Middle frontal gyrus (tissue), 1 donor: ENCODE measurements at regions not wholly inside any gene's neighbourhood (a gene's known extent, or its start where the extent isn't known, plus 50 kb on each side); places are given as distances from the start of the nearest gene placed in this dataset.

ENCODE experiments used
- DNase-seq: peaks from one replicate; pipeline ENCODE4 v3.0.0-alpha.2; 2015; ENCODE audit warnings: low spot score; ENCODE audit errors: extremely low spot score

GRCh38 chr1:48055876-48056764 is 58.9 kb upstream of the TRABD2B start:
- no peak for DNase-seq

- DNase-seq: no peak
Measured at GRCh38 chr1:48054232-48054631, 57.0 kb upstream of the TRABD2B start.

- no peak for DNase-seq
Measured at GRCh38 chr1:48052923-48053291, 55.7 kb upstream of the TRABD2B start.

- DNase-seq: no peak
Measured at GRCh38 chr1:48051466-48052126, 54.4 kb upstream of the TRABD2B start.

GRCh38 chr1:48049823-48050535 is 52.8 kb upstream of the TRABD2B start:
- DNase-seq: no peak

- DNase-seq: no peak
Measured at GRCh38 chr1:48048980-48049379, 51.8 kb upstream of the TRABD2B start.

GRCh38 chr1:48048064-48048463 is 50.9 kb upstream of the TRABD2B start:
- no peak for DNase-seq

- no peak for DNase-seq
Measured at GRCh38 chr1:48047116-48047515, 49.9 kb upstream of the TRABD2B start.
